GF-D8 (cell line): ENCODE measurements at regions not wholly inside any gene's neighbourhood (a gene's known extent, or its start where the extent isn't known, plus 50 kb on each side); places are given as distances from the start of the nearest gene placed in this dataset.

Experiments used
- DNase-seq: peaks from one replicate; lab custom pipeline; 2025; lab: John Stamatoyannopoulos, UW

DNA sequence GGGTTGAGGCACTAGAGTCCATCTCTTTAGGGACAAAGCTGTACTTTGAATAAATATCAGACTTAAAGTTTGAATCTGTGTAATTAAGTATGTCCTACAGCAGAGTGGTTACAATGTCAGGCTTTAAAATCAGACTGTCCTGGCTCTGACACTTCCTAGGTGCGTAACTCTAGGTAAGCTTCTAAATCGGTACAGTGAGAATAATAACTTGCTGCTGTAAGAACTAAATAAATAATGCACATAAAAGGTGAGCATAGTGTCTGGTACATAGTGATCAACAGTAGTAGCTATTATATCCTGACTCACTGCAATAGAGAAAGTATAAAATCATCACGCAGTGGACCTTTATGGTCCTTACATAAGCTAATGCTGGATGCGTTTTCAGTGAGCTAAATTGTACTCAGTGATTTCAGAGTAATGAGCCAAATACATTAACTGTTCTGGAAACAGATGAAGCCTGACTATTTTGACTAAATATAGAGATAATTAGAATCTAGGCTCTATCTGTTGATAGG lies 72.2 kb upstream of the PDK4 start:
- no peak for DNase-seq

DNA sequence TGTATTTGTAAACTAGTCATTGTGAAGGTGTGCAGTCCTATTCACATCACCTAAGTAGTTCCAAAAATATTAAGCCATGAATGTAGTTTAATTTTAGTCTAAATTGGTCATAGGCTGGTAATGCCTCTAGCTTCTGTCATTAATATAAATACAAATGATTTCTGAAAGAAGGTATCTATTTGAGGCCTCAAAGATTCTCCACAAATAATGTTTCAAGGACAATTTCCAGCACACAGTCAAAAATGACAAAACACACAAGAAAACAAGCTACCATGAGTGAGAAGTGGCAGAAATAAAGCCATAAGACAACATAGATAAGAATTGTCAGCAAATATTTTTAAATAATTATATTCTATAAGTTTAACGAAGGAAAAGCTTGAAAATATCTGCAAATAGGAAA lies 66.7 kb upstream of the PDK4 start:
- DNase-seq, result no peak

DNA sequence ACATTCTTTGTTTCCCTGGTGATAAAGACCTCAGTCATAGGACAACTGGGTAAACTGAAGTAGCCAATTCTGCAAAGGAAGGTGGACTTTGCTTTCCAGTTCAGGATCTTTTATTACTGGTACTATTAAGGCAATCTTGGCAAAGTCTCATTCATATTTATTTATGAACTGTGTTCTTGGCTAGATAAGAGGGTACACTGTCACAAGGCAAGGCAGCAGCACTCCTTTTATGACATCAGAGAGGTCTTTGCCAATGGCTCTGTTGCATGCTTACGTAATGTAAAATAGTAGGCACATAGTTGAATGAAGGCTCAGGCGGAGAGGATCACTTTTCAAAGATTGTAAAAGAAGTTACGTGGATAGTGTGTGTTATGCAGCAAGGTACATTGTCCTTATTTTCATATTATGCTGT lies 63.7 kb upstream of the PDK4 start:
- no peak for DNase-seq

DNA sequence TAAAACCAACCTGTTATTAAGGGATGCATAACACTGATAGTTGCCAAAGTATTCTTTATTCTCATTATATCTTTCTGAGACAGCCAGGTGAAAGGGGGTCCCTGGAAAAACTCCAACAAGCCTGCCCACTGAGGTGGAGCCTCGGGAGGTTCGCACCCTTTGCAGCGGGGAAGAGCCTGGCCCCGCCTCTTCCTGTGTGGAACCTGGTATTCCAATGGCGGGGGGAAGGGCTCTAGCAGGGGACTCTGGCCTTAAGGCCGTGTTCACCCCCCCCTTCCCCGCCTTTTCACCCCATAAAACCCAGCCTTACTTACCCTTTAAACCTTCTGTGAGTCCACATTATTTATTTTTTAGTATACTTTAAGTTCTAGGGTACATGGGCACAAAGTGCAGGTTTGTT lies 62.4 kb upstream of the PDK4 start:
- no peak for DNase-seq

DNA sequence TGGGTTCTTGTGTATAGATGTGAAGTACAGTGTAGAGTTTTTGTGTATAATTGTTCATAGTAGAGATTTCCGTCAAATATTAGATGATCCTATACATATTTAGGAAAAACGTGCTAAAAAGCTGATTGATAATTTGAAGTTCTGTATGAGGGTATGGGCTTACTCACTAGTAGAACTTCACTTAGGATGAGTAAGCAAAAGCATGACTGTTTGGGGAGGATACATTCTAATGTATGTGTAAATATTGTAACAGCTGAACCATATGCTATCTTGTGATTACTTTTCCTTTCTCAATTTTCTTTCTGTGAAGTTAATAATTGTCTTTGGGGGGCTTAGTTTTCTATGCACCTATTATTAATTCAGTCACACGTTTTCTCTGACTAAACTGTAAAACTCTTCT lies 53.2 kb upstream of the PDK4 start:
- no peak for DNase-seq

DNA sequence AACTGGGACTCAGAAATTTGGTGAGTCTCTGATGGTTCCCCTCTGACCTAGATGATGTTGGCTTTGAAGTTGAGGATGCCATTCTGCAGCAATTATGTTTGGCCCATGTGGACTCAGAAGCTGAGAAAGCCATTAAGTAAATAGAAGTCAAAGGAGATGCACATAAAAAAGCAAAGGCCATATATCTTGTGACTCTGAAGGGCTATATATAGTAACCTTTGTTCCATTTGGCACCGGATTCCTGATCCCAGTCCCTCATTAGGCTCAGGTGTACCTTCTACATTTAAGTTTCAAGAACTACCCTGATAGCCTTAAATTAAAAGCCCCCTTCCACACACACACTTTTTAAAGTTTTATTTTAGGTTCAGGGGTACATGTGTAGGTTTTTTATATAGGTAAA lies 50.0 kb upstream of the PDK4 start:
- DNase-seq, result no peak
